Keratinocyte (primary cell): ENCODE measurements at regions not wholly inside any gene's neighbourhood (a gene's known extent, or its start where the extent isn't known, plus 50 kb on each side); places are given as distances from the start of the nearest gene placed in this dataset.

Source experiments
- DNase-seq: peaks from one replicate; pipeline ENCODE4 v3.0.0-alpha.2; 2011; ENCODE audit warnings: low read depth, missing footprints, low spot score
- FAIRE-seq: peaks from 2 replicates; lab custom pipeline; 2011; peaks lifted over from hg19 to GRCh38; lab: Jason Lieb, UNC
- H2AFZ ChIP-seq: 2 replicates; pipeline ENCODE4 v1.6.0; 2012; ENCODE audit warnings: low read length, control low read depth, inconsistent platforms; ENCODE audit not compliant: control insufficient read depth
- H3K27ac ChIP-seq: 2 replicates; pipeline ENCODE4 v1.5.1; 2011; ENCODE audit warnings: low read length; ENCODE audit not compliant: control insufficient read depth, insufficient read depth
- H3K27me3 ChIP-seq: 3 replicates; pipeline ENCODE4 v1.6.0; 2011; ENCODE audit warnings: low read length; ENCODE audit not compliant: control insufficient read depth, insufficient read depth; ENCODE audit errors: extremely low read depth
- H3K36me3 ChIP-seq, 2 experiments: 2 replicates in 1 of 2; 3 replicates in 1 of 2; pipeline ENCODE4 v1.5.1; 2011; ENCODE audit warnings: low read length in 2 of 2, mild to moderate bottlenecking in 1 of 2; ENCODE audit not compliant: control insufficient read depth in 2 of 2, insufficient read depth in 2 of 2; ENCODE audit errors: extremely low read depth in 1 of 2
- H3K4me1 ChIP-seq: 3 replicates; pipeline ENCODE4 v1.5.1; 2011; ENCODE audit warnings: low read length; ENCODE audit not compliant: control insufficient read depth, insufficient read depth; ENCODE audit errors: extremely low read depth
- H3K4me2 ChIP-seq: 3 replicates; pipeline ENCODE4 v1.6.0; 2011; ENCODE audit warnings: low read depth, low read length; ENCODE audit not compliant: control insufficient read depth, insufficient read depth; ENCODE audit errors: extremely low read depth
- H3K4me3 ChIP-seq, 3 experiments: fragments of 200-600 bp in 1 of 3; sonication (generic) in 1 of 3; 2 replicates in 2 of 3; 3 replicates in 1 of 3; pipeline ENCODE4 v1.5.1; 2011 to 2016; ENCODE audit warnings: low read length in 3 of 3, mild to moderate bottlenecking in 3 of 3, control low read depth in 2 of 3, inconsistent platforms in 1 of 3, low read depth in 1 of 3, mixed read lengths in 1 of 3, mixed run types in 1 of 3, moderate library complexity in 1 of 3; ENCODE audit not compliant: control insufficient read depth in 2 of 3, insufficient read depth in 2 of 3; ENCODE audit errors: extremely low read depth in 1 of 3
- H3K79me2 ChIP-seq: 2 replicates; pipeline ENCODE4 v1.6.0; 2012; ENCODE audit warnings: low read length; ENCODE audit not compliant: control insufficient read depth, insufficient read depth
- H3K9ac ChIP-seq: 3 replicates; pipeline ENCODE4 v1.6.0; 2011; ENCODE audit warnings: low read length; ENCODE audit not compliant: control insufficient read depth, insufficient read depth; ENCODE audit errors: extremely low read depth
- H3K9me1 ChIP-seq: 3 replicates; pipeline ENCODE4 v1.6.0; 2011; ENCODE audit warnings: low read length; ENCODE audit not compliant: control insufficient read depth, insufficient read depth; ENCODE audit errors: extremely low read depth
- H3K9me3 ChIP-seq: 2 replicates; pipeline ENCODE4 v1.5.1; 2012; ENCODE audit warnings: low read depth, low read length; ENCODE audit not compliant: control insufficient read depth
- H4K20me1 ChIP-seq: 3 replicates; pipeline ENCODE4 v1.6.0; 2011; ENCODE audit warnings: low read length; ENCODE audit not compliant: control insufficient read depth, insufficient read depth; ENCODE audit errors: extremely low read depth
- EZH2 ChIP-seq: IDR thresholded peaks from one replicate; pipeline ENCODE4 v1.6.1; 2012; ENCODE audit warnings: inconsistent platforms, mild to moderate bottlenecking, low read length, moderate library complexity
- dilution Hi-C: fragments of 300-500 bp; cut with MboI; formaldehyde crosslinking; loops from one replicate; pipeline ENCODE4 v1.7.0; 2020; ENCODE audit warnings: low sequenced_read_pairs; ENCODE audit not compliant: extremely low pct_ligation_motif_present
- TF ChIP-seq, protein P1 (sequence below), 3 experiments: IDR thresholded peaks in 1 of 3; conservative IDR thresholded peaks in 1 of 3; optimal IDR thresholded peaks in 1 of 3; 2 replicates in 2 of 3; 3 replicates in 1 of 3; pipeline versions ENCODE3 to v1.5.1; 2011; ENCODE audit warnings: low read length in 3 of 3, mild to moderate bottlenecking in 3 of 3, moderate library complexity in 2 of 3, control low read depth in 1 of 3, inconsistent platforms in 1 of 3; ENCODE audit not compliant: insufficient read depth in 2 of 3; ENCODE audit errors: extremely low read depth in 1 of 3

DNA sequence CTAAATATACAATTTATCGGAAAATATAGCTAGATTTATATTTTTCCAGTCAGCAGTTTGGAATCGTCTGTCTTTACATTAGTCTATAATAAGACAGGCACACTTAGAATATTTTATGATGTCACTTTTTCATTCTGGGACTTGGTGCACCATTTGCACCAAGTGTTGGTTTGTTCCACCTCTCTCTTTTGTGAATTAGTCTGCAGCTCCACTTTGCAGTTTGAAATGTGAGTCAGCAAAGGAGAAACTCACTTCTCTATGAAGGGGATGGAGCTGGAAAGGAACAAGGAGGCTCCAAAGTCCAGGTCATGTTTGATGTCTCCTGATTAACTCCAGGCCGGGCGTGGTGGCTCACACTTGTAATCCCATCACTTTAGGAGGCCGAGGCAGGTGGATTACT, 63.8 kb upstream of the RTN4 start:
- FAIRE-seq: no peak
- dilution Hi-C loops: no loop called here
- no peak overlapping the region for H3K9ac ChIP-seq
- no peaks in the 10 kb centered on the region for H3K36me3 ChIP-seq
- H3K4me2 ChIP-seq: no peak overlapping the region
- no peaks in the 10 kb centered on the region for H4K20me1 ChIP-seq
- no peaks in the 10 kb centered on the region for H3K27me3 ChIP-seq
- no peak overlapping the region for H3K27ac ChIP-seq
- no peaks in the 10 kb centered on the region for H3K9me1 ChIP-seq
- TF ChIP-seq, protein P1, sequence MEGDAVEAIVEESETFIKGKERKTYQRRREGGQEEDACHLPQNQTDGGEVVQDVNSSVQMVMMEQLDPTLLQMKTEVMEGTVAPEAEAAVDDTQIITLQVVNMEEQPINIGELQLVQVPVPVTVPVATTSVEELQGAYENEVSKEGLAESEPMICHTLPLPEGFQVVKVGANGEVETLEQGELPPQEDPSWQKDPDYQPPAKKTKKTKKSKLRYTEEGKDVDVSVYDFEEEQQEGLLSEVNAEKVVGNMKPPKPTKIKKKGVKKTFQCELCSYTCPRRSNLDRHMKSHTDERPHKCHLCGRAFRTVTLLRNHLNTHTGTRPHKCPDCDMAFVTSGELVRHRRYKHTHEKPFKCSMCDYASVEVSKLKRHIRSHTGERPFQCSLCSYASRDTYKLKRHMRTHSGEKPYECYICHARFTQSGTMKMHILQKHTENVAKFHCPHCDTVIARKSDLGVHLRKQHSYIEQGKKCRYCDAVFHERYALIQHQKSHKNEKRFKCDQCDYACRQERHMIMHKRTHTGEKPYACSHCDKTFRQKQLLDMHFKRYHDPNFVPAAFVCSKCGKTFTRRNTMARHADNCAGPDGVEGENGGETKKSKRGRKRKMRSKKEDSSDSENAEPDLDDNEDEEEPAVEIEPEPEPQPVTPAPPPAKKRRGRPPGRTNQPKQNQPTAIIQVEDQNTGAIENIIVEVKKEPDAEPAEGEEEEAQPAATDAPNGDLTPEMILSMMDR (optimal IDR thresholded peaks at IDR 0.05 in 1 of 3, IDR thresholded peaks at IDR 0.05 in 1 of 3, conservative IDR thresholded peaks at IDR 0.05 in 1 of 3; ENCODE audit: extremely low read depth in 1 of 3, insufficient read depth in 2 of 3, low read length in 3 of 3): no peak
- TF ChIP-seq EZH2: no peak
- no peak overlapping the region for H3K4me3 ChIP-seq
- no peak overlapping the region for H2AFZ ChIP-seq
- H3K9me3 ChIP-seq: no peaks in the 10 kb centered on the region
- no peak for DNase-seq
- no peaks in the 10 kb centered on the region for H3K79me2 ChIP-seq
- H3K4me1 ChIP-seq: peaks cover 16% of the 10 kb centered on the region

- Histone ChIP-seq H3K36me3 (no peaks in the 10 kb centered on the region), H3K27ac (no peak overlapping the region), H3K4me1 (peaks cover 16% of the 10 kb centered on the region), H3K27me3 (no peaks in the 10 kb centered on the region), H3K9me1 (no peaks in the 10 kb centered on the region), H3K9me3 (no peaks in the 10 kb centered on the region), H3K4me3 (no peak overlapping the region), H2AFZ (no peak overlapping the region), H3K79me2 (no peaks in the 10 kb centered on the region), H3K9ac (no peak overlapping the region), H4K20me1 (no peaks in the 10 kb centered on the region), H3K4me2 (no peak overlapping the region)
- TF ChIP-seq, protein P1 (optimal IDR thresholded peaks at IDR 0.05 in 1 of 3, IDR thresholded peaks at IDR 0.05 in 1 of 3, conservative IDR thresholded peaks at IDR 0.05 in 1 of 3; ENCODE audit: extremely low read depth in 1 of 3, insufficient read depth in 2 of 3, low read length in 3 of 3): no peak
- TF ChIP-seq EZH2: no peak
- dilution Hi-C loops: no loop called here
- FAIRE-seq (no peak), DNase-seq (no peak)
Observed at GRCh38 chr2:55112229-55113031, 62.2 kb upstream of the RTN4 start.
